Endometrial microvascular endothelial cells (primary cell): ENCODE measurements at regions not wholly inside any gene's neighbourhood (a gene's known extent, or its start where the extent isn't known, plus 50 kb on each side); places are given as distances from the start of the nearest gene placed in this dataset.

ENCODE experiments used
- in situ Hi-C: cut with HindIII; loops from 2 replicates; pipeline ENCODE4 v1.10.0; 2017; ENCODE audit warnings: low sequenced_read_pairs, low pct_unique_long_range_greater_than_20kb; ENCODE audit errors: inconsistent ontology term

DNA sequence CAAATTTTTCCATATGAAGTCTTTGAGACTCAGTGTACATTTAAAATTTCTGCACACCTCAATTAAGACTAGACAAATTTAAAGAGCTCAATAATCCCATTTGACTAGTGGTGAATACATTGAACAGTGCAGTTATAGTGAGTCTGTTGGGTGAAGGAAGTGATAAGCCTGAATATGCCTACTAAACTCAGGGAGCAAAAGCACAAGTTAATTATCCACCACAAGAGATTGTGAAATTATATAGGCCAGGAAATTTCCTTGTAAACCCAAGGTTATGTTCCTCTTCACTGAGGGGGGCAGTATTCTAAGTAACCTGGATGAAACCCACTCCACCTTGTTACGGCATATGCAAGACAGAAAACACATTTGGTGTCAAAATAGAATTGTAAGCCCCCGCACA, 612.9 kb upstream of the DAB2 start:
- in situ Hi-C loops, result no loop called here

DNA sequence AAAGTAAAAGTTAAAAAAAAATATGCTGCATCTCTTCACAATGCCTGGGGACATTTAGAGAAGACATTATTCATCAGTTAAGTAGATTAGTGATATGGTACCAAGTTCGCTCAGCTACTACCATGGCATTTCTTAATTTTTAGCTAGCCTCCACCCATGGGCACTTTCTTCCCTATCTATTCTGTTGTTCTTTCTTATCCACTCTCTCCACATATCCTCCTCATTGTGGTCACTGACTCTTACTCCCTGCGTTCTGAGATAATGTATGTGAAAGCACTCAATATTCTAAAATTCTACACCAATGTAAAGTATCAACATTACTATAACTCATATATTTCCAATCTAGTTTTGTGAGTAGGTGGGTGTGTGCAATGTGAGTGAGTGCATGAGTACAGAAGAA, 609.7 kb upstream of the DAB2 start:
- in situ Hi-C loops, result no loop called here

DNA sequence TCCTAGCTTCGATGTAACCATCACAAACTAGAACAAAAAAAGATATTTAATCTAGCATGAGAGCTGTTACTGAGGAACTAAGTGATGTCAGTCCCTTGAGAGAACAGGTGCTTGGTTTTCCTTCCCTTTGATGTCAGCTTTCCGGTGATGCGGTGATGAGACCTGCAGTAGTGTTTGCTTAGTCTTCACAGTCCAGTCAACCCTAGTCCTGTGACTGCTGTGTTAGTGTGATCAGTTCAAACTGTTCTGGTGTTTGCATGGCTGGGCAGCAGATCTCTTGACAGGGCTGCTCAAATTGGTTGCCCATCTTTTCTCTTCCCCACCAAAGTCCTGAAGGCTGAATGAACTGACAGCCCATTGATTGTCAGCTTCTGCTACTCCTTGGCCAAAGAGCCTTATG, 608.6 kb upstream of the DAB2 start:
- in situ Hi-C loops, result no loop called here

DNA sequence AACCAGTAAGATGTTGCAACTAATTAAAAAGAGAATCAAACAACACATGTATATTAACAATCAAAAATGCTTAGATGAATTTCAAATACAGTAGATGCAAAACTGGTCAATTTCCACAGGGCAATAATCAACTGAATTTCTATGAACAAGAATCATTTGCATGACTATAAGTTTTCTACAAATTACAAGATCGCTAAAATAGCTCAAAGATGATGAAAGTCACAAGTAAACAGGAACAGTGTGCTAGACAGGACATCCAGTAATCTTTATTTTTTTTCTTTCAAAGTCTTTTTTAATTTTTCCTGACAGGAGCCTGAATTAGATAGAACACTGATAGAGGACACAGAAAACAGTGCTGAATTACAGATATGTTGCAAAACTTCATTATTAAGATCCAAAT, 608.2 kb upstream of the DAB2 start:
- in situ Hi-C loops, result no loop called here

DNA sequence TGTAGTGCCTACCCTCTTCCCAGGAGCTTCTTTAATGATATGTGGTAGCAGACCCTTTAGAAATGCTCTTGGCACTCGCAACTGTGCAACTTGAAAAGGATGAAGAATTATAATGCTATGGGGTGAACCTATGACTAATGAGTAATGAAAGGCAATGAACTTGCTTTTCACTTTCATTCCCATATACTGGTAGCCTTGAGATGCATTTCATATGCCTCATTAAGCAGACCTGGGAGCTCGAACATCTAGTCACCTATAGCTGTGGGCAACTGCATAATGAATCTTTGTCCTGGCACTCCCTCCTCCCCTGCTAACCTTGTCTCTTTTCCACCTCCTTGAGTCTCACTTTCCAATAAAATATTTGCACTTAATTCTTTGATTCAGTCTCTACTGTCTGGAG, 605.9 kb upstream of the DAB2 start:
- in situ Hi-C loops, result no loop called here

DNA sequence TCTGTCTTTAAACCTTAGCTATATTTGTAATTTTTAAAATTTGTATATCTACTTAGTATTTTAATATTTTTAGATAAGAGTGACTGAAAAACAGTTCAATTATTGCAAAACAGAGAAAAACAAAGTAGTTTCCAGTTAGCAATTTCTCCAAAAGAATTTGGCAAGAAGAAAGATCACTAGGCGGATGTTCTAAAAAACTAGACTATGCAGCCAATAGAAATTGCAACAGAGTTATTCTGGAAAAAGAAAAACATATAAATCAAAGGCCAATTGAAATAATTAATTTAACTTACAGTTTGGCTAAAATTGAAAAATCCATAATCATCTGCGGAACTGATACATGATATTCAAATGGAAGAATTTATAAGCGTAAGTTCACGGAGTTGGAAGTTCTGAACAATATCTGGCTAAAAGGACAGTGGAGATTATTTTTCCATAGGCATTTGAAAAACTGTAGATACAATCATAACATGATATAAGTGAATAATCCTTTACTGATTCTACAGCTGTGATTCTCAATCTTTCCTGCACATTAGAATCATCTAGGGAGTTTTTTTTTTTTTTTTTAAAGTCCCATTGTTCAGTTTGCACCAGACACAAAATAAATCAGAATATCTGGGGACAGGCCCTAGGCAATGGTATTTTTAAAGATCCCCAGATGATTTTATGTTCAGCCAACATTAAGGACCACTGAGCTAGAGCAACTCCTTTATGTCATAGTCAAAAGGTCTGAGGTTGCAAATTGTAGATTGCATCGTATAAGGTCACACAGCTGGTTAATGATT, 605.1 kb upstream of the DAB2 start:
- in situ Hi-C loops, result no loop called here

DNA sequence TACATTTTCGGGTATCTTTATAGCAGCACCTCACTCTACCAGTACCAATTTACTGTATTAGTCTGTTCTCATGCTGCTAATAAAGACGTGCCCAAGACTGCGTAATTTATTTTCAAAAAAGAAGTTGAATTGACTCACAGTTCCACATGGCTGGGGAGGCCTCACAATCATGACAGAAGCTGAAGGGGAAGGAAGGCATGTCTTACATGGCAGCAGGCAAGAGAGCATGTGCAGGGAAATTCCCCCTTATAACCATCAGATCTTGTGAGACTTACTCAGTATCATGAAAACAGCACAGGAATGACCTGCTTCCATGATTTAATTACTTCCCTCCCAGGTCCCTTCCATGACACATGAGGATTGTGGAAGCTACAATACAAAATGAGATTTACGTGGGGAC, 602.6 kb upstream of the DAB2 start:
- in situ Hi-C loops, result no loop called here

DNA sequence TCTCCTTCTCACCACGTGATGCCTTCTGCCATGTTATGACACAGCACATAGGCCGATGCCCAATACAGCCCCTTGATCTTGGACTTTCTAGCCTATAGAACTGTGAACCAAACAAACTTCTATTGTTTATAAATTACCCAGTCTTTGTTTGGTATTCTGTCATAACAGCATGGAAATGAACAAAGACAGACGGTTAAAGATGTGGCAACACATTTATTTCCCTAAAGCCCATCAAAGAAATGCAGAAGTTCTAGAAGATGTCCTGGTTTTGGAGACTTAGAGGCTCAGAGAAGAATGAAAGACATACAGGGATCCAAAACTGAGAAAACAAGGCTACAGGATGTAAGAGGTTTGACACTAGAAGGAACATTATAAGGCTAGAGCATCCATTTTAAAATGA, 600.8 kb upstream of the DAB2 start:
- in situ Hi-C loops, result no loop called here

DNA sequence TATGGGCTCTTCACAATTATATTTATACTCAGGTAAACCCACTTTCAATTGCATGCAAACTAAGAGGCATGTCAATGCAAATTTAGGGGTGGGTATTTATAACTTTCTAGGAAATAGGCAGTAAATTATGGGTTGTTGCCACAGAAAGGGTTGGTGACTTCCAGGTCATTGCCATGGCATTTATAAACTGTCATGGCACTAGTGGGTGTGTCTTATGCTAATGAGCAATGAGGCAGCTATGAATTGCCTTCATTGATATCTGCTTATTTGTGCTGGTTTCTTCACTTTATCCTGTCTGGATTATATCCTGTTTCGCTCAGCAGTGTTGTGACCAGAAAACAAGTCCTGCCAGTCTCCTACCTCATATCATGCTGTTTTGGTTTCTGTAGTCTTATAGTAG, 597.3 kb upstream of the DAB2 start:
- in situ Hi-C loops, result no loop called here

DNA sequence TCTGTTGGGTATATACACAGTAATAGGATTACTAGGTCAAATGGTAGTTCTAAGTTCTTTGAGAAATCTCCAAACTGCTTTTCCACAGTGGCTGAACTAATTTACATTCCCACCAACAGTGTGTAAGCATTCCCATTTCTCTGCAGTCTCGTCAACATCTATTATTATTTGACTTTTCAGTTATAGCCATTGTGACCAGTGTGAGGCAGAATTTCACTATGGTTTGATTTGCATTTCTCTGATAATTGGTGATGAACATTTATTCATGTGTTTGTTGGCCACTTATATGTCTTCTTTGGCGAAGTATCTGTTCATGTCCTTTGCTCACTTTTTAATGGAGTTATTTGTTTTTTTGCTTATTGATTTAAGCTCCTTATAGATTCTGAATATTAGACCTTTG, 596.2 kb upstream of the DAB2 start:
- in situ Hi-C loops, result no loop called here

DNA sequence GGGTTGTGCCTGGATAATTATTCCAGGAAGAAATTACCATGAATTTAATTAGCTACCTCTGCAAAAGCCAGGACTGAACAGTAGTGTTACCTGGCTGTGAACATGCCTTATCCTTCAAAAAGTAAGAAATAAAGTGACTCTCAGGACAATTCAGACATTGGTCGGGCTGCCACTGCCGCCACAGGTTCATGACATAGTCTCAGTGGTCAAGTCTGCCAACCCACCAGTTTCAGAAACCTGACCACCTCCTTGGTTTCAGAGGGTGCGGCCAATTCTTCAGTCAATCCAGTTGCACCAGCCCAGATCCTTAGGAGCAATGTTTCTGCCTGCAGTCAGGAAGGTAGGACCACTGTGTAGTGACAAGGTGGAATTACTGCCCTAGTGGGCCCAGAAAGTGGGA, 593.1 kb upstream of the DAB2 start:
- in situ Hi-C loops, result no loop called here

DNA sequence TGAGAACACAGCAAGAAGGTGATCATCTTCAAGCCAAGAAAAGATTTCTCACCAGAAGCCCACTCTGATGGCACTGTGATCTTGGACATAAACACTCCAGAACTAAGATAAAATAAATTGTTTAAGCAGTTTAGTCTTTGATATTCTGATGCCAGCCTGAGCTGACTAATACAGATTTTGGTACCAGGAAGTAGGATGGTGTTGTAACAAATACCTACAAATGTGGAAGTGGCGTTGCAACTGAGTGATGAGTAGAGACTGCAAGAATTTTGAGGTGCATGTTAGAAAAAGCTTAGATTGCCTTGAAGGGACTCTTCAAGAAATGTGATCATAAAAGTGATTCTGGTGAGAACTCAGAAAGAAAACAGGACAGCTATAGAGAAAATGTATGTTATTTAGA, 592.4 kb upstream of the DAB2 start:
- in situ Hi-C loops, result no loop called here

DNA sequence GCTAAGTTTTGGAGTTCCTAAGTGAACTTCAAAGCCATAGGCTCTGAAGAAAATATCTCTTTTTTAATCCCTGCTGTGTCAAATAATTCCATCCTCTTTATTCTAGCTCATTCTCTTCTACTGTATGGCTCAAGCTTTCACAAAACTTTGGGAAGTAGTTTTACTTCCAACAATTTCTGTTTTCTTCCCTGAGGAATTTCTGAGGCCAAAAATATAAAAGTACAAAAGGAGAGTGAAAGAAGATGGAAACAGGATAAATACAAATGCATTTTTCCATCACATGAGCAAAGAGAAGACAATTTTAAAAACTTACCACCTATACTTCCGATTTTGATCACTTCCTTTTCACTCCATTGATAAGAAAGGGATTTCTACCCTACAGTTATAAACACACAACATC, 585.7 kb upstream of the DAB2 start:
- in situ Hi-C loops, result no loop called here

DNA sequence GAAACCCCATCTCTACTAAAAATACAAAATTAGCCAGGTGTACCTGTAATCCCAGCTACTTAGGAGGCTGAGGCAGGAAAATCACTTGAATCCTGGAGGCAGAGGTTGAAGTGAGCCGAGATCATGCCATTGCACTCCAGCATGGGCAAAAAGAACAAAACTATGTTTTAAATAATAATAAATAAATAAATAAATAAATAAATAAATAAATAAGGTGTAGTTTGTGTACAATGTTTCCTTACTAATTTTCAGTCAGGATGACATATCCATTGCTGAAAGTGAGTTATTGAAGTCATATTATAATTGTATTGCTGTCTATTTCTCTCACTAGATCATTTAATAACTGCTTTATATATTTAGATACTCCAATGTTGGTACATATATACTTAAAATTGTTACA, 581.5 kb upstream of the DAB2 start:
- in situ Hi-C loops, result no loop called here

DNA sequence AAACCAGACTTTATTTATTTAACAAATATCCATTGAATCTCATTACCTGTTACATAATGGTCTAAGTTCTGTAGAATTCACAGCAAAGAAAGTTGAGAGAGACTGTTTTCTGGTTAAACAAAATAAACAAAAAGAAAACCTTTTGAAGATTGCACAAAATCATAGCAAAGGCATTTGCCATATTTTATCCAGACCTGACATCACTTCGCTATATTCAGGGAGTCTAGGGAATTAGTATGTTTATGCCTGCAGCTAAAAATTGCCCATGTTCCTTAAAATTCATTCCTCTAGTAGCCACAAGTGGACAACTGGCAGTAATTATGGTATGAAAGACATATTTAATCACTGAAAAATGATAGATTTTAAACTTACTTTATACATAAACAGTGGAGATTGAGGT, 577.0 kb upstream of the DAB2 start:
- in situ Hi-C loops, result no loop called here

DNA sequence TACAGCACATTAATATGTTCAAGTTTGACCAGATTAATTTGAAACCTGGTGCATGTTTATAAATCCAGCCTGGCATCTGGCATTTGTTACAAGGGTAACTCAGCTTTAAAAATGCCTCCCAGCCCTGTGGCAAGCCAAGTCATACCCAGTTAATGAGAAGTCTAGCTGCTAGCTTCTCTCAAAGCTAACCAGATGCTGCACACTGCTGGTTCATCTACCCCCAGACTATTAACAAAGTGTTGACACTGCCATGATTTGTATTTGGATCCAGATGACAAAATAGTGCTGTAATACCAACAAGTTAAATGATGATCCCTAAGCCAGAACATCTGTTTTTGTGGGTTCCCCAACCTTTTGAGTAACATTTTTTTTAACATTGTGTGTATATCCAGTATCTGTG, 573.7 kb upstream of the DAB2 start:
- in situ Hi-C loops, result no loop called here

DNA sequence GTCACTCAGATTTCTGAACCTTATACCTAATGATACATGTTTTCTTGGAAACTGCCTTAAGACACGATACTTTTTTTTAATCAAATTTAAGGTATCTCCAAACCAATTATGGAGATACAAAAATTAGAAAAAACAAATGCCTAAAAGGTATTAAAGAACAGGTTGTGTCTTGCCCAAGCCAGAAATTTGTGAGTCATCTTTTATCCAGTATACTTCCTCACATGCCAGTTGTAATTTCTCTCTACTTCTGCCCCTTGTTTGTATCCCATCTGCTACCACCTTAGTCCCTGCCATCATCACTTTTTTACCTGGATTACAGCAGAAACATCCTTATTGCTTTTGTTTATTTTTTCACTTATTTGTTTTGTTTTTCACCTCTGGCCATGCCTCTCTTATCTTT, 571.2 kb upstream of the DAB2 start:
- in situ Hi-C loops, result no loop called here

DNA sequence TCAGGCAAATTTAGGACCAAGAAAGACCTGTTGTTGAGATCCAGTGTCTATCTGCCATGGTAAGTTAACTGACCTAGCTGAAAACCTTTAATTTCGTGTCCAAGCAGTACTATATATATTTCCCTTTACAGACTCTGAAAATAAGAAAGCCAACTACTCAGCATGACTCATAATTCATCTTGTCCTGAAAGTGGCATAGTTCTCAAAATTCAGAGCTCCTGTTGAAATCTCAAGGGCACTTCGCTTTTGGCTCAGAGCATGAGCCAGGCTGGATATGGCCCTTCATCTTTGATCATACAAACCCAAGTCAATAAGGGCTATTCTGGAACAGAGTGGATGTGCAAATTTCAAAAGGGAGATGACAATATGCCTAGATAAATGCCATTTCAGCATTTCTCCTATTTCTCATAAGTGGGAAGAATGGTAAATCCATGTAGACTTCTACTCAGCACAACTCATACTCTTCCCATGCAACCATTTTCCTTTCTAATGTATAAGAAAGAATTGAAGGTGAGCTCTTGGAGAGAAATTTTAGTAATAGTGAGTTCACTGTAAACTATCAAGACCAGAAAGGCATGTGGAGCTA, 567.9 kb upstream of the DAB2 start:
- in situ Hi-C loops, result no loop called here

DNA sequence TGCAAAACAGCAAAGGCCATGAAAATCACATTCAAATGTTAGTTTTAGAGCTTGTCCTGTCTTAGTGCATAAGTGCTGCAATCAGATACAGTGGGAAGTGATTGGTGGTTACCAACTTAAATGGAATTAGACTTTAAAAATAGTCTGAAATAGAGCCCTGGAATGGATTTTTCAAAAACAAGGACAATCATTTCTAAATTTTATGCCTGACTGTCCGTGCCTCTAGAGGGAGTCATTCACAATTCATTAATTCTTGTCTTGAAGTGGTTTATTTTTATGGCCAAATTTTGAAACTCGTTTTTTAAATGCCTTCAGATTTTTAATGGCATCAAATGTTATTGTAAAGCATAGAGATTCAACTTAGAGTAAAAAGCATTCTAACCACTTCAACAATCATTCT, 561.8 kb upstream of the DAB2 start:
- in situ Hi-C loops, result no loop called here

DNA sequence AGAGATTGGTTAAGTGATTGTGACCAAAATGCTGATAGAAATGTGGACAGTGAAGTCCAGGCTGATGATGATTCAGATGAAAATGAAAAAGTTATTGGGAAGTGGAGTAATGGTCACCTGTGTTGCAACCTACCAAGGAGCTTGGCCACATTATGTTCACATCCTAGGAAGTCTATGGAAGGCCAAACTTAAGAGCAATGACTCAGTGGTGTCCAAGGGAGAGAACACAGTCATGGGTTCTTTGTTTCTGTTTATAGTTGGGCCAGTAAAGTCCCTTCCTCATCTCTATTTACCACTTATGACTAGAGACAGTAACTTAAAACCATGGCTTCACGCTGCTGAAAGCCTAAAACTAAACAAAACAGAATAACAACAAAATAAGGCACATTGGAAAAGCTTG, 555.3 kb upstream of the DAB2 start:
- in situ Hi-C loops, result no loop called here

DNA sequence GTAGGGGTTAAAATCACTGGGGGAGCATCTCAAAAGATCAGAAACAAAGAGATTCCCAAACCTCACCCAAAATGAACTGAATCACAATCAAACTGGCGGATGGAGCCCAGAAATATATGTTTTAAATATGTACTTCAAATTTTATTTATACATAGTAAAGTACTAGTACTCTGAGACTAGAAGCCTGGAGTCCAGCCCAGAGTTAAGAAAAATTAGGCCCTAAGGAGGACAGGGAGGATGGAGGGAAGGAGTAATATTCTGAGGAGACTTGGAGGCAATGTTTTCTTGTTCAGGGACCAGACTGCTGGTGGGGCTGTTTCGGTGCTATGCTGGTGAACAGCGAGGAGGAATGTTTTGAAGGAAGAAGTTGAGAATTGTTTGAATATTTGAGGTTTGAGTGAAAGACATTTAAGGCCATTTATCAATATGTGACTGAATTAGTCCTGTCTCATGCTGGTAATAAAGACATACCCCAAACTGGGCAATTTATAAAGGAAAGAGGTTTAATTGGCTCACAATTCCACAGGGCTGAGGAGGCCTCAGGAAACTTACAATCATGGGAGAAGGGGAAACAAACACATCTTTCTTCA, 552.4 kb upstream of the DAB2 start:
- in situ Hi-C loops, result no loop called here
